Thymus (tissue), 11 donors: ENCODE measurements at regions not wholly inside any gene's neighbourhood (a gene's known extent, or its start where the extent isn't known, plus 50 kb on each side); places are given as distances from the start of the nearest gene placed in this dataset.
"Not testable (repeated sequence)": the region's sequence is repeated elsewhere in the genome, so short reads cannot be mapped to it uniquely, and the experiment has no call there.

Experiments used
- DNase-seq, 9 donors: peaks; one replicate each; pipeline ENCODE4 v3.0.0-alpha.2; 2013; ENCODE audit warnings: low spot score in 9 of 9, low read depth in 6 of 9, missing footprints in 1 of 9
- H3K27ac ChIP-seq, 2 donors: one replicate each; pipeline ENCODE4 v1.5.1; 2013; ENCODE audit warnings: control low read depth in 1 of 2, low read depth in 1 of 2, low read length in 1 of 2, mild to moderate bottlenecking in 1 of 2, moderate library complexity in 1 of 2
- H3K27me3 ChIP-seq, 2 donors: one replicate each; pipeline ENCODE4 v1.5.1; 2013; ENCODE audit warnings: low read length in 1 of 2; ENCODE audit not compliant: control insufficient read depth in 2 of 2, insufficient read depth in 1 of 2
- H3K36me3 ChIP-seq, 2 donors: one replicate each; pipeline ENCODE4 v1.5.1; 2013; ENCODE audit warnings: low read length in 1 of 2, mild to moderate bottlenecking in 1 of 2, moderate library complexity in 1 of 2; ENCODE audit not compliant: control insufficient read depth in 2 of 2, insufficient read depth in 2 of 2
- H3K4me1 ChIP-seq, 2 donors: one replicate each; pipeline ENCODE4 v1.5.1; 2013; ENCODE audit warnings: low read length in 2 of 2; ENCODE audit not compliant: control insufficient read depth in 2 of 2, insufficient read depth in 2 of 2
- H3K4me3 ChIP-seq, 2 donors: one replicate each; pipeline ENCODE4 v1.5.1; 2013; ENCODE audit warnings: low read length in 2 of 2, control low read depth in 1 of 2, mild to moderate bottlenecking in 1 of 2
- H3K9me3 ChIP-seq, 2 donors: one replicate each; pipeline ENCODE4 v1.5.1; 2013; ENCODE audit warnings: low read length in 1 of 2, mild to moderate bottlenecking in 1 of 2; ENCODE audit not compliant: control insufficient read depth in 2 of 2, insufficient read depth in 1 of 2
- WGBS: extraction: QIAGEN DNeasy Blood & Tissue Kit; methylation state at CpG from one replicate; pipeline ENCODE4 v1.1.7; 2013; 5-methylcytosine and 5-hydroxymethylcytosine counted together
- donor health status: healthy.

DNA sequence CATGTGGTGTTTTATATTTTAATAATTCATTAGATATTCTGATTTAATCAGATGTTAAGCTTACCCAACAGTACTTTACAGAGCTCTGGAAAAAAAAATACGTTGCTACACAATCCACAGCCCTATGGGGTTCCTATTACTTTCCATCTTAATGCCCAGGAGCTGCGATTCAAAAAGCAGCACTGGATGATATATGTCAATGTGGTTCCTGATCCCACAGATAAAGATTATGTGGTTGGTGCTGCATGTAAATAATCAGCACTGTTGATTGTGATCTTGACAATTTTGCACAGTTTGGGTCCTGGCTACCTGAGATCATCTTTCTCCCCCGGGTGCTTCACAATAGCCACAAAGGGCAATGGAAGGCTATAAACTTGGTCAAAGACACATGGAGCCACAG, 72.7 kb upstream of the DCLK2 start:
- no peaks in the 10 kb centered on the region for H3K9me3 ChIP-seq
- no peak overlapping the region for H3K27ac ChIP-seq
- DNase-seq, result no peak
- H3K4me3 ChIP-seq, result no peak overlapping the region
- no peaks in the 10 kb centered on the region for H3K4me1 ChIP-seq
- 23% methylated on average over 3 of the region's 3 CpGs for WGBS
- no peaks in the 10 kb centered on the region for H3K36me3 ChIP-seq
- H3K27me3 ChIP-seq, result no peaks in the 10 kb centered on the region

DNA sequence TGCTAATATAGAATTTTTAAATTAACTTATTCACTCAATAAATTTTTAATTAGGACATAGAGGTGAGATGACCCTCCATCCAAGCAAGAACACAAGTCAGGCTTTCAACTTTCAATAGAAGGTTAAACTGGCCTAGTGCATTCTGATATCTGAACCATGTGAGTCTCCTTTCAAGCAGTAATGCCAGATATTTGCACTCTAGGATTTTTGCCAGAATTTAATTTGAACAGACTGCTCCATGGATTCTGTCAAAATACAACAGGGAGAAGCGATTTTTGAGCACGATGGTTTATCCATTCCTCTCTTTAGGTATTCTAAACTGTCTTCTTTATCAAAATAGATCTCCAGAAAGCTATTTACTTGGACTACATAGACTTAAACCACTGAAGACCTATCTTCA, 72.0 kb upstream of the DCLK2 start:
- no peak overlapping the region for H3K27ac ChIP-seq
- H3K4me1 ChIP-seq, result no peaks in the 10 kb centered on the region
- no peak for DNase-seq
- H3K4me3 ChIP-seq, result no peak overlapping the region
- H3K9me3 ChIP-seq, result no peaks in the 10 kb centered on the region
- H3K36me3 ChIP-seq, result no peaks in the 10 kb centered on the region
- WGBS, result 89% methylated on average over 2 of the region's 2 CpGs
- H3K27me3 ChIP-seq, result no peaks in the 10 kb centered on the region

DNA sequence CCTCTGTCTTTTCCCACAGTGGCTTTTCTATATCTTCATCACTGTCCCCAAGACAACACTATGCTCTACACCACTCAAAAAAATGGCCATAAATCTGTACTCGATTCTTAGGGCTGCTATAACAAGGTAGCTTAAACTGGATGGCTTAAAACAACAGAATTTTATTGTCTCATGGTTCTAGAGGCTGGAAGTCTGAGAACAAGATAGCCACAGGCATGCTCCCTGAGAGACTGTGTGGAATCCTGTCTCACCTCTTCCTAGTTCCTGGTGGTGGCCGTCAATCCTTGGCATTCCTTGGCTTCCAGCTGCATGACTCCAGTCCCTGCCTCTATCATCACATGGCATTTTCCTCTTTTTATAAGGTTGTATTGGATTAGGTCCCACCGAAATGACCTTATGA, 70.7 kb upstream of the DCLK2 start:
- 94% methylated on average over 3 of the region's 3 CpGs for WGBS
- Histone ChIP-seq H3K27me3 (no peaks in the 10 kb centered on the region), H3K9me3 (no peaks in the 10 kb centered on the region), H3K4me1 (no peaks in the 10 kb centered on the region), H3K4me3 (no peak overlapping the region), H3K36me3 (no peaks in the 10 kb centered on the region), H3K27ac (no peak overlapping the region)
- DNase-seq, result no peak

- DNase-seq, result no peak
- H3K9me3 ChIP-seq, result no peaks in the 10 kb centered on the region
- no peaks in the 10 kb centered on the region for H3K36me3 ChIP-seq
- no peak overlapping the region for H3K27ac ChIP-seq
- H3K4me1 ChIP-seq, result no peaks in the 10 kb centered on the region
- no peak overlapping the region for H3K4me3 ChIP-seq
- H3K27me3 ChIP-seq, result no peaks in the 10 kb centered on the region
- 78% methylated on average over 2 of the region's 2 CpGs for WGBS
Observed at GRCh38 chr4:150008546-150008945, 69.7 kb upstream of the DCLK2 start.

DNA sequence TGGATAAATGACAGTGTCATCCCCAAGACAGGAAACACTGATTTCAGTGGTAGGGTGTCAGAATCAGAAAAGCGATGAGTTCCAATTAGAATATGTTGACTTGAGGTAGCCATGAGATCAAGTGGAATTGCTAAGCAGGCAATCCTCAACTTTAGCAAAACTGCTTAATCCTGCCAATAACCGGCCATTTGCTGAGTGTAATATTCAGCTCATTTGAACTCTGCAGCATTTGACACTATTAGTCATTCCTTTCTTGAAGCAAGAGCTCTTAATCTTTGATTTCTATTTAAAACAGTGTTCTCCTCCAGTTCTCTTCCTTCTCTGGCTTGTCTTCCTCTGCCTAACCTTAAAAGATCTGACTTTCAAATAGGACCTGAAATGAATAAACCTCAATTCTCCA, 68.7 kb upstream of the DCLK2 start:
- 99% methylated on average over 2 of the region's 2 CpGs for WGBS
- no peaks in the 10 kb centered on the region for H3K9me3 ChIP-seq
- DNase-seq, result no peak
- H3K27me3 ChIP-seq, result no peaks in the 10 kb centered on the region
- no peak overlapping the region for H3K27ac ChIP-seq
- no peaks in the 10 kb centered on the region for H3K36me3 ChIP-seq
- no peak overlapping the region for H3K4me3 ChIP-seq
- H3K4me1 ChIP-seq, result no peaks in the 10 kb centered on the region

DNA sequence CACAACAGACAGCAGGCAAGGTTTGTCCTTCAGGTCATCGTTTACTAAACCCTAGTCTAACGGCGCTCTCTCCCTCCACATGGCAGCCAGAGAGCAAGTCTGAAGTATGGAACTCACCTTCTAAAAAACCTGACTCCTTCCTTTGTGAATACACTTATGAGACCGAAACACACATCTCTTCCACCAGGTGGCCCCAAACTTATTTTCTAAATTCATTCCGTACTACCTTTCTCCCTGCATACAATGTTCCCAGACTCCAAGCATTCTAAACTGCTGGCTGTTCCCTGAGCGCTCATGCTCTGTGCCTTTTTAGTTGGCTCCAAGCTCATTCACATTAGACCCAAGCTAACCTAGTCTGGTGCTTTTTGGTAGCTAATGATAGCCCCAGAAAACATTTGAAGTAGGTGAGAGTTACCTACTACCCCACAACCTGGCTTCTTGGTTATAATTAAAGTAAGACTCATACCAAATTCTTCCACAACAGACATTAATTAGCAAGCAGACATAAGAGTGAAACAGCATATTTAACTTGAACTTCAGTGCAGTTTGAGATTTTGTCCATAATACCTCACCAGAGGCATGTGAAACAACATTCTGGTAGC, 67.6 kb upstream of the DCLK2 start:
- peak in 4 of 9 donors; percentile 2 to 29 (median 6) for DNase-seq
- no peaks in the 10 kb centered on the region for H3K27me3 ChIP-seq
- H3K4me3 ChIP-seq, result no peak overlapping the region
- no peaks in the 10 kb centered on the region for H3K9me3 ChIP-seq
- H3K36me3 ChIP-seq, result no peaks in the 10 kb centered on the region
- H3K27ac ChIP-seq, result no peak overlapping the region
- 65% methylated on average over 6 of the region's 6 CpGs for WGBS
- no peaks in the 10 kb centered on the region for H3K4me1 ChIP-seq

DNA sequence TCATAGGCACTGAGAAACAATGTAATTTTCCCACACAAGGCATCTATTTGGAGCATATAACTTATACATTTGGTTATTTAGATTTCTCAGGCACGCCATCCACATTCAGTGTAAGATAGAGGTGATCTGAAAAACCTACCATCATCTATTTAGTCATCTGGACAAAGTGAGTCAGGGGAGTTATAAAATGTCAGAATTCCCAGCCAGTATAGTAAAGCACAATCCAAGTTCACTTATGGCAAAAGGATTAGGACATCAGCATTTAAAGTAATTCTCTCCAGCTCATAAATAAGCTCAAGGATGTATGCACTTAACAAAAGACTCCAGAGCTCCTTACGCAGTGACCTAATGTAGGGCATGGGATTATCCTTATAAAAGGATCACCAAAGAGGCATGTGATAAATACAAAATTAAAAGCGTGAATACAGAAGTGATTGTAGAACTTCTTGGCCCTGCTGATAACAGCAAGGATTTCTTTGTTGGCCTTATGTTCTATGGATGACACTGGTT, 65.3 kb upstream of the DCLK2 start:
- Histone ChIP-seq H3K9me3 (no peaks in the 10 kb centered on the region), H3K4me3 (no peak overlapping the region), H3K36me3 (no peaks in the 10 kb centered on the region), H3K4me1 (no peaks in the 10 kb centered on the region), H3K27me3 (no peaks in the 10 kb centered on the region), H3K27ac (no peak overlapping the region)
- no peak for DNase-seq
- WGBS, result 97% methylated on average over 3 of the region's 3 CpGs

- not testable (repeated sequence) for DNase-seq, H3K4me1 ChIP-seq, H3K36me3 ChIP-seq, H3K27ac ChIP-seq, H3K4me3 ChIP-seq, H3K27me3 ChIP-seq, H3K9me3 ChIP-seq
Observed at GRCh38 chr4:150015910-150016309, 62.3 kb upstream of the DCLK2 start.

DNA sequence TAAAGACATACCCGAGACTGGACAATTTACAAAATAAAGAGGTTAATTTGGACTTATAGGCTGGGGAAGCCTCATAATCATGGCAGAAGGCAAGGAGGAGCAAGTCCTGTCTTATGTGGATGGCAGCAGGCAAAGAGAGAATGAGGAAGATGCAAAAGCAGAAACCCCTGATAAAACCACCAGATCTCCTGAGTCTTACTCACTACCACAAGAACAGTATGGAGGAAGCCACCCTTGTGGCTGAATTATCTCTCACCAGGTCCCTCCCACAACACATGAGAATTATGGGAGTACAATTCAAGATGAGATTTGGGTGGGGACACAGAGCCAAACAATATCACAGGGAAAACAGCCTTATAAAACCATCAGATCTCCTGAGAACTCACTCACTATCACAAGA, 61.6 kb upstream of the DCLK2 start:
- H3K4me3 ChIP-seq, H3K36me3 ChIP-seq, H3K27me3 ChIP-seq, H3K27ac ChIP-seq, DNase-seq, H3K4me1 ChIP-seq, H3K9me3 ChIP-seq: not testable (repeated sequence)
- 95% methylated on average over 1 of the region's 1 CpG for WGBS

DNA sequence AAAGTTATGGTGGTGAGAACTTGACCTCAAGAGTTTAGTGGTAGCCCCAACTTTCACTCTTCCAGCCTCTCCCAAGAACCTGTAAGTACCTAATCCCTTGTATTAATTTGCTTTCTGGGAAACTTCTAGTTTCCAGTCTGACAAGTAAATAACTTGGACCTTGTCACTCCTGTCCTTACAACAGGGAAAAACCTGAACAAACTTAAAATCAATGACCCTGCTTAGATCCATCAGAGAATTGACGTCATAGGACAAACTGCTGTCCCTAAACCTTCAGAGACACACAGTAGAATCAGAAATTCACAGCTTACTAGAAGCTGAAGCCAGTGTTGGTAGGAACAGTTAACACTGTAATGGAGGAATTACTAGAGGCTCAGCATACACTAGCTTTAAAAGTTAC, 60.0 kb upstream of the DCLK2 start:
- H3K4me1 ChIP-seq, result no peaks in the 10 kb centered on the region
- WGBS, result 94% methylated on average over 1 of the region's 1 CpG

More for the DNA sequence above, 60.0 kb upstream of the DCLK2 start:
- H3K27ac ChIP-seq, result no peak overlapping the region
- H3K27me3 ChIP-seq, result no peaks in the 10 kb centered on the region
- H3K4me3 ChIP-seq, result no peak overlapping the region
- no peaks in the 10 kb centered on the region for H3K36me3 ChIP-seq
- no peaks in the 10 kb centered on the region for H3K9me3 ChIP-seq
- no peak for DNase-seq
